ENCODE measurements at regions not wholly inside any gene's neighbourhood (a gene's known extent, or its start where the extent isn't known, plus 50 kb on each side); places are given as distances from the start of the nearest gene placed in this dataset.
"Not testable (repeated sequence)": the region's sequence is repeated elsewhere in the genome, so short reads cannot be mapped to it uniquely, and the experiment has no call there.

GRCh38 chr20:29885282-29886185 lies 1371.9 kb upstream of the DEFB115 start:
- TF ChIP-seq U2AF2 (optimal IDR thresholded peaks at IDR 0.05; ENCODE audit: low read depth, low read length); SAP30 (IDR thresholded peaks at IDR 0.05; ENCODE audit: borderline replicate concordance, insufficient read depth, low read depth, low read length, poor library complexity, severe bottlenecking); NCOA2 (IDR thresholded peaks at IDR 0.05; ENCODE audit: partially characterized antibody in 2 of 2); FOXO4 (CRISPR knock-in tag; IDR thresholded peaks at IDR 0.05); ZNF445 (CRISPR knock-in tag; IDR thresholded peaks at IDR 0.05; ENCODE audit: low read depth): not testable (repeated sequence)
